GM12865 (cell line): ENCODE measurements at regions not wholly inside any gene's neighbourhood (a gene's known extent, or its start where the extent isn't known, plus 50 kb on each side); places are given as distances from the start of the nearest gene placed in this dataset.

ENCODE experiments used
- DNase-seq: peaks from one replicate; pipeline ENCODE4 v3.0.0; 2010; ENCODE audit warnings: low read depth
- H3K4me3 ChIP-seq: 2 replicates; pipeline ENCODE4 v1.5.1; 2011; ENCODE audit warnings: mild to moderate bottlenecking, low read depth, low read length, control low read depth
- CTCF ChIP-seq: IDR thresholded peaks from 2 replicates; pipeline ENCODE4 v1.5.1; 2011; ENCODE audit warnings: low read length, control low read depth, low read depth, inconsistent platforms; ENCODE audit not compliant: insufficient read depth; ENCODE audit errors: missing control alignments

GRCh38 chr6:145490068-145490467 is 245.3 kb downstream of the EPM2A start:
- TF ChIP-seq CTCF, result no peak
- no peak overlapping the region for H3K4me3 ChIP-seq
- DNase-seq, result no peak

- no peak for TF ChIP-seq CTCF
- no peak overlapping the region for H3K4me3 ChIP-seq
- DNase-seq, result no peak
Observed at GRCh38 chr6:145491126-145491525, 244.2 kb downstream of the EPM2A start.

- DNase-seq, result no peak
- H3K4me3 ChIP-seq, result no peak overlapping the region
- no peak for TF ChIP-seq CTCF
Observed at GRCh38 chr6:145497006-145497405, 238.3 kb downstream of the EPM2A start.

- no peak overlapping the region for H3K4me3 ChIP-seq
- TF ChIP-seq CTCF, result no peak
- peak; percentile 68 for DNase-seq
Observed at GRCh38 chr6:145498425-145498824, 236.9 kb downstream of the EPM2A start.

GRCh38 chr6:145502416-145502815 is 232.9 kb downstream of the EPM2A start:
- DNase-seq, result no peak
- no peak overlapping the region for H3K4me3 ChIP-seq
- no peak for TF ChIP-seq CTCF

GRCh38 chr6:145506136-145506535 is 229.2 kb downstream of the EPM2A start:
- TF ChIP-seq CTCF, result no peak
- no peak for DNase-seq
- H3K4me3 ChIP-seq, result no peak overlapping the region

GRCh38 chr6:145506565-145506964 is 228.8 kb downstream of the EPM2A start:
- DNase-seq, result no peak
- TF ChIP-seq CTCF, result no peak
- no peak overlapping the region for H3K4me3 ChIP-seq
